NCI-H2171 treated with DMSO at 0.1 percent for 48 hours (cell line): ENCODE measurements at regions not wholly inside any gene's neighbourhood (a gene's known extent, or its start where the extent isn't known, plus 50 kb on each side); places are given as distances from the start of the nearest gene placed in this dataset.
"Not testable (repeated sequence)": the region's sequence is repeated elsewhere in the genome, so short reads cannot be mapped to it uniquely, and the experiment has no call there.

Experiments used
- DNase-seq: peaks from one replicate; lab custom pipeline; 2025; lab: John Stamatoyannopoulos, UW

- no peak for DNase-seq
These were observed 289.7 kb upstream of the VSTM2A start for GRCh38 chr7:54252256-54253035.

GRCh38 chr7:54253036-54253373 is 289.2 kb upstream of the VSTM2A start:
- no peak for DNase-seq

GRCh38 chr7:54255242-54255641 is 286.9 kb upstream of the VSTM2A start:
- no peak for DNase-seq

GRCh38 chr7:54259185-54259584 is 283.0 kb upstream of the VSTM2A start:
- no peak for DNase-seq

GRCh38 chr7:54260941-54261371 is 281.2 kb upstream of the VSTM2A start:
- DNase-seq, result no peak

GRCh38 chr7:54278847-54279246 is 263.3 kb upstream of the VSTM2A start:
- no peak for DNase-seq

- DNase-seq, result no peak
These were observed 249.8 kb upstream of the VSTM2A start for GRCh38 chr7:54292171-54292925.

- DNase-seq, result no peak
These were observed 242.7 kb upstream of the VSTM2A start for GRCh38 chr7:54299426-54299825.

GRCh38 chr7:54315955-54316354 is 226.2 kb upstream of the VSTM2A start:
- not testable (repeated sequence) for DNase-seq

GRCh38 chr7:54326592-54327167 is 215.5 kb upstream of the VSTM2A start:
- DNase-seq, result no peak

GRCh38 chr7:54330216-54330800 is 211.9 kb upstream of the VSTM2A start:
- DNase-seq, result no peak

GRCh38 chr7:54331311-54331710 is 210.9 kb upstream of the VSTM2A start:
- no peak for DNase-seq

GRCh38 chr7:54332301-54332700 is 209.9 kb upstream of the VSTM2A start:
- no peak for DNase-seq

- no peak for DNase-seq
These were observed 208.2 kb upstream of the VSTM2A start for GRCh38 chr7:54333952-54334351.

- no peak for DNase-seq
These were observed 205.4 kb upstream of the VSTM2A start for GRCh38 chr7:54336800-54337199.

GRCh38 chr7:54337466-54337865 is 204.7 kb upstream of the VSTM2A start:
- DNase-seq, result no peak

- DNase-seq, result no peak
These were observed 203.9 kb upstream of the VSTM2A start for GRCh38 chr7:54338319-54338718.

GRCh38 chr7:54339073-54339472 is 203.1 kb upstream of the VSTM2A start:
- DNase-seq, result no peak

- no peak for DNase-seq
These were observed 199.7 kb upstream of the VSTM2A start for GRCh38 chr7:54342458-54342857.

GRCh38 chr7:54343511-54343910 is 198.7 kb upstream of the VSTM2A start:
- DNase-seq, result no peak

- DNase-seq, result no peak
These were observed 196.4 kb upstream of the VSTM2A start for GRCh38 chr7:54345746-54346145.

GRCh38 chr7:54349229-54349628 is 192.9 kb upstream of the VSTM2A start:
- DNase-seq, result no peak

- peak; percentile 3 for DNase-seq
These were observed 187.7 kb upstream of the VSTM2A start for GRCh38 chr7:54354436-54354835.
